HG02970 (cell line): ENCODE measurements at regions not wholly inside any gene's neighbourhood (a gene's known extent, or its start where the extent isn't known, plus 50 kb on each side); places are given as distances from the start of the nearest gene placed in this dataset.

Experiments used
- ATAC-seq: cut with Tn5 transposase; IDR thresholded peaks from one replicate; pipeline ENCODE4 v1.9.1; 2021; ENCODE audit warnings: mild to moderate bottlenecking, moderate library complexity, moderate number of reproducible peaks; ENCODE audit not compliant: unreplicated experiment, low FRiP score

GRCh38 chr11:135075740-135076139, 663.7 kb upstream of the B3GAT1 start:
- no peak for ATAC-seq

- ATAC-seq = no peak
These were observed 662.5 kb upstream of the B3GAT1 start for GRCh38 chr11:135074397-135074998.

GRCh38 chr11:135073870-135074269, 661.8 kb upstream of the B3GAT1 start:
- no peak for ATAC-seq

- no peak for ATAC-seq
These were observed 661.3 kb upstream of the B3GAT1 start for GRCh38 chr11:135073381-135073780.

GRCh38 chr11:135069890-135070289, 657.8 kb upstream of the B3GAT1 start:
- no peak for ATAC-seq

GRCh38 chr11:135069063-135069462, 657.0 kb upstream of the B3GAT1 start:
- no peak for ATAC-seq

DNA sequence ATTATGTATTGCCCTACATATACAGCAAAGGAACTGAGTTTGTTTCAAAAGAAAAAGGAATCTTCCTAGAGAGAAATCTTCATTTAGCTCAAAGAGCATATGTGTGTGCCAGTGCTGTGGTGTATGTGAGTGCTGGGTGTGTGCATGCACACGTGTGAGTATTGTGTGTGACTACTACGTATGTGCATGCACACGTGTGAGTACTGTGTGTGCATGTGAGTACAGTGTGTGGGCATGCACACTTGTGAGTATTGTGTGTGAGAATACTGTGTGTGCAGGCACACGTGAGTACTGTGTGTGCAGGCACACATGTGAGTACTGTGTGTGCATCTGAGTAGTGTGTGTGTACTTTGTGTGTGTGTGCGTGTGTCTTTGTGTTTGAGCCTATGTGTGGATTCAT, 651.0 kb upstream of the B3GAT1 start:
- no peak for ATAC-seq

DNA sequence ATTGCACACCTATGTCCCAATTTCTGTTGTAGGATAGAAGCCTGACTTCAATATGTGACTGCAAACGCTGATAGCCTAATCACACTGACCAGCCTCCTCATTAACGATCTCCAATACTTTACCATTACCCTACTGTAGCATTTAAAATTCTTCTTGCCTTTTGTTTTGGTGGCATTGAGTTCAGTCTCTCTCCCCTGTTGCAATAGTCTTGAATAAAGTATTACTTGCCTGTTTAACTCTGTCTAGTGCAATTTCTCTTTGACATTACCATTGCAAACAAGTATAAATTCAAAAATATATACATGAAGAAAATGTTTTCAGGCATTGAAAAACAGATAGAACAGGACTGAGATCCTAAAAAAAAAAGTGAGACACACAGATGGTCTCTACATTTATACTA, 649.1 kb upstream of the B3GAT1 start:
- no peak for ATAC-seq

GRCh38 chr11:135046986-135047385, 634.9 kb upstream of the B3GAT1 start:
- no peak for ATAC-seq

- ATAC-seq = no peak
These were observed 634.5 kb upstream of the B3GAT1 start for GRCh38 chr11:135046556-135046955.

DNA sequence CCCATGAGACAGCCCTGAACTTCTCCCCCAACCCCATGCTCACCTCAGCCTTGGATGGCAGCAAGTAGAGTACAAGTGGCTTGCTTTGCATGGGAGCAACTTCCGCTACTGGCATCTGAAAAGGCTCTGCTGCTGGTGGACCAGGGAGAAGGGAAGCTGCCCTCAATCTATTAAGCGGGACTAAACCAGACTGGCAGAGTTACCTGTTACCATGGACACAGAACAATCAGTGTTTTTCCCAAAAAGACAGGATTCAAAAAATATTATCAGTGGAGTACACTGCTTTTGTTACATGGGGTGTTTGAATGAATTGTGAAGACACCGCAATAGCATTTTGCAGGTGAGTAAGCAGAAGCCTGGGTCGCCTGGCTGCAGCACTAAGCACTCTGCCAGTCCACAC, 631.4 kb upstream of the B3GAT1 start:
- no peak for ATAC-seq

DNA sequence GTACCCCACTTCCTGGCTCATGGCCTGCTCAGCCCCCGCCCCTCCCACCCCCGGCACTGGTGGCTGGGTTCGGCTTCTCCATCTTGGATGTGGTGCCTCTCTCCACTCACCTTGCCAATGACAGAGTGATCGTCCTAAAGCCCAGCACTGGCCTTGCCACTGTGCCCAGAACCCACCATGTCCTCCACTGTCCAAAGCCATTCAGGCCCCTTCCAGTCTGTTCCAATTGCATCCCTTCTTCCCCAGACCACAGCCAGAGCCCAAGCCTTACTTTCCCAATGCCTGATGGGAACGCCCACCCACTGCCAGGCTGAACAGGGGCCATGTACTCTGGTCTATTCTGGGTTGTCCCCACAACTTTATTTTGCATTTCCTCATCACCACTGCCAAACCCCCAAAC, 625.8 kb upstream of the B3GAT1 start:
- ATAC-seq = no peak

GRCh38 chr11:135036488-135037297, 624.7 kb upstream of the B3GAT1 start:
- ATAC-seq = no peak

- no peak for ATAC-seq
These were observed 623.2 kb upstream of the B3GAT1 start for GRCh38 chr11:135035282-135035681.

- no peak for ATAC-seq
These were observed 621.5 kb upstream of the B3GAT1 start for GRCh38 chr11:135033540-135033939.

DNA sequence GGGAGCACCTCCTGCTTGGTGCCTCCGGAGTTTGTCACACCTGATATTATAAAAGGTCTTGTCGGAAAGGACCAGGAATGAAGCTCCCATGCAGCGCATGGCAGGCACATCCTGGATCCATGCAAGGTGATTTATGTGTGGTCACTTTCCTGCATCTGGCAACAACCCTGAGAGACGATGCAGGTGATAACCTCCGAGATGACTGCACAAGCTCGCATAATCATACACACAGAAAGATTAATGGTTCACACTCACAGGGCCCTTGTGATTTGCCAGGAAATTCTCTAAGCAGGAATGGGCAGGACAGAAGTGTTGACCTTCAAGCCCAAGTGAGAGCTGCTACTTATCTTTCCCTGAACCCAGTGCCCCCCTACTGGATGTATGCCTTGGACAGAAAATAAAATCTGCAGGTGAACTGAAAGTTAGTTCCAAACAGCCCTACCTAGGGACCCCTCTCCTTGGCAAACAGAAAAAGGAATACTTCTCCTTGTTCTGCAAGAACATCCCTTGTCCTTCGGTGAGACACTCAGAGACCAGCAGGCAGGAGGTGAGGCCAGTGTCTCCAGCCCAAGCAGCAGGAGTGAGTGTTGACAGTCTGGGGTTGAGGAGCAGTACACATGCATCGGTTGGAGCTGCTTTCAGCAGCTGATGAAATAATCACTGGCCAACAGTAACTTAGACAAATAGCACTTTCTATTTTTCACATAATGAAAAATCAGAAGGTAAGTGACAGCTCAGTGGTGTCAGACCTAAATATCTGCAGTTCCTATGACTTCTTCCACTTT, 619.4 kb upstream of the B3GAT1 start:
- no peak for ATAC-seq

- ATAC-seq = no peak
These were observed 615.4 kb upstream of the B3GAT1 start for GRCh38 chr11:135027461-135027860.

DNA sequence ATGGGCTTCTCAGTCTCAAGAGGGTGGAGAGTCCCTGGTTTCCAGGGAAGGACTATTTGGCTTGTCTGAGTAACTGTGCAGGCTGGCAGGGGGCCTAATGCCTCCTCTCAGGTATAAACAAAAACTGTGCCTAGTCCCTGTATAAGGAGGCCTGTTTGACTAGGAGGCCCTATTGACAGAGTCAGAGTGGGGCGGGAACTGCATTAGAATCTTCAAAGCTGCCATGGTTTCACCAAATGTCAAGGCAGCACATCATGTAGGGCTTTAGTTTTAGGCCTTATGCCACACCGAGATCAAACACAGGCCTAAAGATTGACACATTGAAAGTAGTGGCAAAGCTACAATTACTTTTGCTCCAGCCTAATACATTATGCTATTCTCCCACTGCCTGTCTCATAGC, 611.5 kb upstream of the B3GAT1 start:
- no peak for ATAC-seq

DNA sequence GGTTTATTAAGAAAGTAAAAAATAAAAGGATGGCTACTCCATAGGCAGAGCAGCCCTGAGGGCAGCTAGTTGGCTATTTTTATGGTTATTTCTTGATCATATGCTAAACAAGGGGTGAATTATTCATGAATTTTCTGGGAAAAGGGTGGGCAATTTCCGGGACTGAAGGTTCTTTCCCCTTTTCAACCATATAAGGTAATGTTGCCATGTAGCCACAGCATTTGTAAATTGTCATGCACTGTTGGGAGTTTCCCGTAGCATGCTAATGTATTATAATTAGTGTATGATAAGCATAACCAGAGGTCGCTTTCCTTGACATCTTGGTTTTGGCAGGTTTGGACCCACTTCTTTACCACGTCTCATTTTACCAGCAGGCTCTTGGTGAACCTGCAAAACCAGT, 610.4 kb upstream of the B3GAT1 start:
- ATAC-seq = no peak

DNA sequence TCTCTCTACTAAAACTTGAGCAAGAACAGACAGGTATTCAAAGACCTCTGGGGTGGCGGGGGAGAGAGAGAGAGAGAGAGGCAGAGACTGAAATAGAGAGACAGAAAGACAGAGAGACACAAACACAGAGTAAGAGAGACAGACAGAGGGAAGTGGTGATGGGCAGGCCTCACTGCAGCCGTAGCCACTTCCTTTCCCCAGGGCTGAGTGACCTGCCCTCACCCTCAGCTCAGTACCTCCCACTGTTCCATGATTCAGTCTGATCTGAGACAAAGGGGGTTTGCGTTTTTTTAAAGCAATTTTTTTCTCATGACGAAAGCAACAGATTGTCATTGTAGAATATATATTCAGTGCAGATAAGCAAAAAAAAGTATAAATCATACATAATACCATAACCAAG, 607.9 kb upstream of the B3GAT1 start:
- ATAC-seq = no peak

- ATAC-seq = no peak
These were observed 607.4 kb upstream of the B3GAT1 start for GRCh38 chr11:135019343-135019871.
